ENCODE measurements at regions not wholly inside any gene's neighbourhood (a gene's known extent, or its start where the extent isn't known, plus 50 kb on each side); places are given as distances from the start of the nearest gene placed in this dataset.

DNA sequence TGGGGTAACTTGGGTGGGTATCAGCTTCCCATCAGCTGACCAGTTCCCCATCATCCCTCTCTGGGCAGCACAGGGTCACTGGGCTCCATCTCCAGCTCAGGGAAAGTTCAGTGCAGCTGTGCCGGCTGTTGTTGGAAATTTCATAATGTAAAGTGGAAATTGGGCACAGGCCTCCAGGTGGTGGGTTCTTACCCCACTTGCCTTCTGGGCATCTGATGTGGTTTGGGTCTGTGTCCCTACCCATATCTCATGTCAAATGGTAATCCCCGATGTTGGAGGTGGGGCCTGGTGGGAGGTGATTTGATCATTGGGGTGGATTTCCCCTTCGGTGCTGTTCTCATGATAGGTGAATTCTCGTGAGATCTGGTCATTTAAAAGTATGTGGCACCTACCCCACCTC lies 59.7 kb upstream of the PSEN2 start:
- TF ChIP-seq, protein P1, sequence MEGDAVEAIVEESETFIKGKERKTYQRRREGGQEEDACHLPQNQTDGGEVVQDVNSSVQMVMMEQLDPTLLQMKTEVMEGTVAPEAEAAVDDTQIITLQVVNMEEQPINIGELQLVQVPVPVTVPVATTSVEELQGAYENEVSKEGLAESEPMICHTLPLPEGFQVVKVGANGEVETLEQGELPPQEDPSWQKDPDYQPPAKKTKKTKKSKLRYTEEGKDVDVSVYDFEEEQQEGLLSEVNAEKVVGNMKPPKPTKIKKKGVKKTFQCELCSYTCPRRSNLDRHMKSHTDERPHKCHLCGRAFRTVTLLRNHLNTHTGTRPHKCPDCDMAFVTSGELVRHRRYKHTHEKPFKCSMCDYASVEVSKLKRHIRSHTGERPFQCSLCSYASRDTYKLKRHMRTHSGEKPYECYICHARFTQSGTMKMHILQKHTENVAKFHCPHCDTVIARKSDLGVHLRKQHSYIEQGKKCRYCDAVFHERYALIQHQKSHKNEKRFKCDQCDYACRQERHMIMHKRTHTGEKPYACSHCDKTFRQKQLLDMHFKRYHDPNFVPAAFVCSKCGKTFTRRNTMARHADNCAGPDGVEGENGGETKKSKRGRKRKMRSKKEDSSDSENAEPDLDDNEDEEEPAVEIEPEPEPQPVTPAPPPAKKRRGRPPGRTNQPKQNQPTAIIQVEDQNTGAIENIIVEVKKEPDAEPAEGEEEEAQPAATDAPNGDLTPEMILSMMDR (IDR thresholded peaks at IDR 0.05): no peak
- TF ChIP-seq EZH2 (IDR thresholded peaks at IDR 0.05; ENCODE audit: borderline replicate concordance, insufficient read depth, low read depth, low read length, poor library complexity, severe bottlenecking): no peak

All from B cell (primary cell).